SK-N-SH treated with all-trans-retinoic acid at 6 μM for 48 hours (cell line): ENCODE measurements at regions not wholly inside any gene's neighbourhood (a gene's known extent, or its start where the extent isn't known, plus 50 kb on each side); places are given as distances from the start of the nearest gene placed in this dataset.
A peak's percentile ranks its signal among the peaks of the same experiment; 100 is the strongest.

Experiments used
- ATAC-seq: fragments of 200-7000 bp; cut with Tn5 transposase; 3 replicates; pipeline ENCODE4 v1.9.1; 2020; ENCODE audit warnings: mild to moderate bottlenecking, moderate library complexity
- CREB5 ChIP-seq: fragments of 250-450 bp; sonication (Bioruptor Pico); IDR thresholded peaks from 2 replicates; pipeline ENCODE4 v1.5.1; 2020; ENCODE audit warnings: low read depth, mild to moderate bottlenecking, moderate library complexity
- CSDC2 ChIP-seq: fragments of 250-450 bp; sonication (Bioruptor Pico); IDR thresholded peaks from 2 replicates; pipeline ENCODE4 v1.5.0; 2020; ENCODE audit warnings: mild to moderate bottlenecking, moderate library complexity
- CSRNP3 ChIP-seq: fragments of 250-450 bp; sonication (Bioruptor Pico); IDR thresholded peaks from 2 replicates; pipeline ENCODE4 v1.5.1; 2021; ENCODE audit warnings: mild to moderate bottlenecking, moderate library complexity
- ESRRG ChIP-seq: fragments of 250-450 bp; sonication (Bioruptor Pico); IDR thresholded peaks from 2 replicates; pipeline ENCODE4 v1.6.1; 2021; ENCODE audit warnings: mild to moderate bottlenecking
- GLIS3 ChIP-seq: fragments of 250-450 bp; sonication (Bioruptor Pico); IDR thresholded peaks from 2 replicates; pipeline ENCODE4 v1.5.0; 2020; ENCODE audit warnings: mild to moderate bottlenecking, moderate library complexity
- ISL1 ChIP-seq: fragments of 250-450 bp; sonication (Bioruptor Pico); IDR thresholded peaks from 2 replicates; pipeline ENCODE4 v2.1.2; 2022; ENCODE audit warnings: mild to moderate bottlenecking, moderate library complexity
- OSR1 ChIP-seq: fragments of 250-450 bp; sonication (Bioruptor Pico); IDR thresholded peaks from 2 replicates; pipeline ENCODE4 v1.8.0; 2022; ENCODE audit warnings: moderate library complexity, mild to moderate bottlenecking, inconsistent platforms
- PATZ1 ChIP-seq: fragments of 250-450 bp; sonication (Bioruptor Pico); IDR thresholded peaks from 2 replicates; pipeline ENCODE4 v1.8.0; 2020; ENCODE audit warnings: mild to moderate bottlenecking, moderate library complexity, borderline replicate concordance
- POU6F1 ChIP-seq: fragments of 250-450 bp; sonication (Bioruptor Pico); IDR thresholded peaks from 2 replicates; pipeline ENCODE4 v1.8.0; 2021; ENCODE audit warnings: low read depth, mild to moderate bottlenecking, moderate library complexity, borderline replicate concordance
- PPARA ChIP-seq: fragments of 250-450 bp; sonication (Bioruptor Pico); IDR thresholded peaks from 2 replicates; pipeline ENCODE4 v1.5.0; 2020; ENCODE audit warnings: mild to moderate bottlenecking, borderline replicate concordance
- RARB ChIP-seq: fragments of 250-450 bp; sonication (Bioruptor Pico); IDR thresholded peaks from 2 replicates; pipeline ENCODE4 v1.8.0; 2021; ENCODE audit warnings: mild to moderate bottlenecking, moderate library complexity
- SNAI2 ChIP-seq: fragments of 250-450 bp; sonication (Bioruptor Pico); IDR thresholded peaks from 2 replicates; pipeline ENCODE4 v1.5.0; 2020; ENCODE audit warnings: mild to moderate bottlenecking, moderate library complexity
- TOX ChIP-seq: fragments of 250-450 bp; sonication (Bioruptor Pico); IDR thresholded peaks from 2 replicates; pipeline ENCODE4 v1.8.0; 2021; ENCODE audit warnings: mild to moderate bottlenecking, moderate library complexity, borderline replicate concordance
- TSHZ2 ChIP-seq: fragments of 250-450 bp; sonication (Bioruptor Pico); IDR thresholded peaks from 2 replicates; pipeline ENCODE4 v1.5.0; 2020; ENCODE audit warnings: mild to moderate bottlenecking, moderate library complexity
- ZC3H10 ChIP-seq: fragments of 250-450 bp; sonication (Bioruptor Pico); IDR thresholded peaks from 2 replicates; pipeline ENCODE4 v1.5.1; 2021; ENCODE audit warnings: mild to moderate bottlenecking, moderate library complexity
- ZFP3 ChIP-seq: fragments of 250-450 bp; sonication (Bioruptor Pico); IDR thresholded peaks from 2 replicates; pipeline ENCODE4 v1.5.0; 2020; ENCODE audit warnings: mild to moderate bottlenecking, moderate library complexity
- ZFP30 ChIP-seq: fragments of 450-650 bp; formaldehyde crosslinking; IDR thresholded peaks from 2 replicates; pipeline ENCODE4 v1.5.0; 2022; ENCODE audit warnings: mild to moderate bottlenecking, moderate library complexity
- ZNF70 ChIP-seq: fragments of 450-650 bp; formaldehyde crosslinking; IDR thresholded peaks from 2 replicates; pipeline ENCODE4 v1.5.0; 2020; ENCODE audit warnings: mild to moderate bottlenecking, moderate library complexity
- ZNF8 ChIP-seq: fragments of 450-650 bp; formaldehyde crosslinking; IDR thresholded peaks from 2 replicates; pipeline ENCODE4 v1.5.0; 2020; ENCODE audit warnings: mild to moderate bottlenecking, moderate library complexity

- TF ChIP-seq GLIS3 (CRISPR knock-in tag): no peak
- TF ChIP-seq OSR1: no peak
- no peak for TF ChIP-seq TOX (CRISPR knock-in tag)
- TF ChIP-seq PPARA (CRISPR knock-in tag): no peak
- no peak for TF ChIP-seq ZC3H10
- no peak for TF ChIP-seq RARB (CRISPR knock-in tag)
- TF ChIP-seq CREB5 (CRISPR knock-in tag): no peak
- no peak for TF ChIP-seq TSHZ2 (CRISPR knock-in tag)
- TF ChIP-seq CSDC2 (CRISPR knock-in tag): no peak
- TF ChIP-seq ZNF70 (CRISPR knock-in tag): no peak
- no peak for TF ChIP-seq PATZ1
- no peak for TF ChIP-seq ZFP30
- no peak for TF ChIP-seq ZFP3 (CRISPR knock-in tag)
- no peak for TF ChIP-seq CSRNP3 (CRISPR knock-in tag)
- TF ChIP-seq ESRRG (CRISPR knock-in tag): no peak
Measured at GRCh38 chr17:62163847-62164246, 98.8 kb upstream of the MED13 start.

GRCh38 chr17:62162898-62163297 is 97.8 kb upstream of the MED13 start:
- TF ChIP-seq SNAI2 (CRISPR knock-in tag): peak; percentile 76; the same call in 1 of the 2 replicates
- 0 out of 2 replicates have a peak, but pooled peaks have one; percentile 15 for TF ChIP-seq ISL1 (CRISPR knock-in tag)
- no peak for TF ChIP-seq PATZ1
- no peak for ATAC-seq

More at GRCh38 chr17:62163847-62164246, 98.8 kb upstream of the MED13 start:
- ATAC-seq: no peak

GRCh38 chr17:62161405-62162148 is 96.5 kb upstream of the MED13 start:
- no peak for ATAC-seq
- TF ChIP-seq ZNF8 (CRISPR knock-in tag) (no peak), CSDC2 (CRISPR knock-in tag) (no peak), RARB (CRISPR knock-in tag) (no peak), PATZ1 (no peak), TSHZ2 (CRISPR knock-in tag) (no peak), ZNF70 (CRISPR knock-in tag) (no peak), GLIS3 (CRISPR knock-in tag) (no peak), POU6F1 (no peak), ZC3H10 (no peak), OSR1 (no peak), TOX (CRISPR knock-in tag) (no peak)
